WTC11 (cell line): ENCODE measurements at regions not wholly inside any gene's neighbourhood (a gene's known extent, or its start where the extent isn't known, plus 50 kb on each side); places are given as distances from the start of the nearest gene placed in this dataset.
"Not testable (repeated sequence)": the region's sequence is repeated elsewhere in the genome, so short reads cannot be mapped to it uniquely, and the experiment has no call there.

ENCODE experiments used
- ATAC-seq: fragments of 200-7000 bp; cut with Tn5 transposase; 2 replicates; pipeline ENCODE4 v1.10.0; 2021; ENCODE audit warnings: mild to moderate bottlenecking, moderate library complexity
- CTCF ChIA-PET: fragments of 300-600 bp; sonication (Branson Sonifier 250); formaldehyde crosslinking; loops from one replicate; lab custom pipeline; 2021; ENCODE audit warnings: antibody characterized with exemption; lab: Charles Lee
- POLR2A ChIA-PET: fragments of 350-600 bp; sonication (Branson Sonifier 250); formaldehyde crosslinking; loops from one replicate; lab custom pipeline; 2021; ENCODE audit warnings: antibody characterized with exemption; lab: Charles Lee
- DNase-seq: peaks from one replicate; pipeline ENCODE4 v3.0.0; 2021; ENCODE audit warnings: low spot score
- H3K27ac Mint-ChIP-seq: 2 replicates; pipeline ENCODE4 v1.8.0; 2021; ENCODE audit warnings: mixed read lengths
- H3K27me3 Mint-ChIP-seq: 2 replicates; pipeline ENCODE4 v1.8.0; 2021; ENCODE audit warnings: low read depth, mild to moderate bottlenecking, moderate library complexity, mixed read lengths
- H3K36me3 Mint-ChIP-seq: 2 replicates; pipeline ENCODE4 v1.8.0; 2021; ENCODE audit warnings: mixed read lengths
- H3K4me1 Mint-ChIP-seq: 2 replicates; pipeline ENCODE4 v1.8.0; 2022; ENCODE audit warnings: mixed read lengths
- H3K4me3 Mint-ChIP-seq: 2 replicates; pipeline ENCODE4 v1.8.0; 2021; ENCODE audit warnings: mild to moderate bottlenecking, moderate library complexity, mixed read lengths
- H3K9me3 Mint-ChIP-seq: 2 replicates; pipeline ENCODE4 v1.8.0; 2021; ENCODE audit warnings: mixed read lengths
- ATF1 ChIP-seq: sonication (generic); formaldehyde crosslinking; IDR thresholded peaks from 2 replicates; pipeline ENCODE4 v1.8.1; 2023; ENCODE audit warnings: mild to moderate bottlenecking, moderate library complexity, missing genetic modification reagents
- CBFB ChIP-seq: sonication (generic); formaldehyde crosslinking; IDR thresholded peaks from 2 replicates; pipeline ENCODE4 v1.8.1; 2022; ENCODE audit warnings: mild to moderate bottlenecking, low read depth, missing genetic modification reagents
- CREB1 ChIP-seq: sonication (generic); formaldehyde crosslinking; IDR thresholded peaks from 2 replicates; pipeline ENCODE4 v1.8.0; 2023; ENCODE audit warnings: mild to moderate bottlenecking, missing genetic modification reagents
- CTCF ChIP-seq: fragments of 200-600 bp; IDR thresholded peaks from 2 replicates; pipeline ENCODE4 v1.8.0; 2022; ENCODE audit warnings: antibody characterized with exemption
- E2F5 ChIP-seq: sonication (generic); formaldehyde crosslinking; IDR thresholded peaks from 2 replicates; pipeline ENCODE4 v1.8.1; 2022; ENCODE audit warnings: mild to moderate bottlenecking, moderate library complexity, missing genetic modification reagents
- ELF4 ChIP-seq: sonication (generic); formaldehyde crosslinking; IDR thresholded peaks from 2 replicates; pipeline ENCODE4 v1.8.1; 2022; ENCODE audit warnings: low read depth, mild to moderate bottlenecking, moderate library complexity, missing genetic modification reagents
- ERG ChIP-seq: fragments of 250-450 bp; sonication (Bioruptor Pico); IDR thresholded peaks from 2 replicates; pipeline ENCODE4 v1.8.0; 2021; ENCODE audit warnings: mild to moderate bottlenecking
- ETV6 ChIP-seq: sonication (generic); formaldehyde crosslinking; IDR thresholded peaks from 2 replicates; pipeline ENCODE4 v1.8.1; 2022; ENCODE audit warnings: mild to moderate bottlenecking, missing genetic modification reagents
- FOXJ3 ChIP-seq: sonication (generic); formaldehyde crosslinking; IDR thresholded peaks from 2 replicates; pipeline ENCODE4 v1.9.0; 2021; ENCODE audit warnings: missing genetic modification reagents, mild to moderate bottlenecking, borderline replicate concordance
- FOXK1 ChIP-seq: sonication (generic); formaldehyde crosslinking; IDR thresholded peaks from 2 replicates; pipeline ENCODE4 v1.8.0; 2022; ENCODE audit warnings: mild to moderate bottlenecking, moderate library complexity, missing genetic modification reagents
- GABPB1 ChIP-seq: sonication (generic); formaldehyde crosslinking; IDR thresholded peaks from 2 replicates; pipeline ENCODE4 v1.8.1; 2023; ENCODE audit warnings: mild to moderate bottlenecking, missing genetic modification reagents
- GRHL2 ChIP-seq: fragments of 250-450 bp; sonication (Bioruptor Pico); IDR thresholded peaks from 2 replicates; pipeline ENCODE4 v1.8.0; 2022; ENCODE audit warnings: mild to moderate bottlenecking, moderate library complexity; ENCODE audit not compliant: insufficient replicate concordance, severe bottlenecking
- GTF2I ChIP-seq: fragments of 250-450 bp; sonication (Bioruptor Pico); conservative IDR thresholded peaks from 2 replicates; pipeline ENCODE4 v1.4.0; 2021; ENCODE audit warnings: mild to moderate bottlenecking
- IRF2 ChIP-seq: sonication (generic); formaldehyde crosslinking; IDR thresholded peaks from 2 replicates; pipeline ENCODE4 v1.8.0; 2022; ENCODE audit warnings: low read depth, missing genetic modification reagents, borderline replicate concordance
- JUN ChIP-seq: sonication (generic); formaldehyde crosslinking; IDR thresholded peaks from 2 replicates; pipeline ENCODE4 v1.8.0; 2023; ENCODE audit warnings: mild to moderate bottlenecking, missing genetic modification reagents
- NFYB ChIP-seq: sonication (generic); formaldehyde crosslinking; conservative IDR thresholded peaks from 2 replicates; pipeline ENCODE4 v1.8.0; 2022; ENCODE audit warnings: low read depth, missing genetic modification reagents
- SMAD4 ChIP-seq: sonication (generic); formaldehyde crosslinking; IDR thresholded peaks from 2 replicates; pipeline ENCODE4 v1.8.0; 2022; ENCODE audit warnings: mild to moderate bottlenecking, missing genetic modification reagents
- TEAD4 ChIP-seq: sonication (generic); formaldehyde crosslinking; IDR thresholded peaks from 2 replicates; pipeline ENCODE4 v1.8.0; 2022; ENCODE audit warnings: mild to moderate bottlenecking, missing genetic modification reagents
- USF2 ChIP-seq: sonication (generic); formaldehyde crosslinking; IDR thresholded peaks from 2 replicates; pipeline ENCODE4 v1.8.1; 2023; ENCODE audit warnings: mild to moderate bottlenecking, missing genetic modification reagents, moderate library complexity
- ZNF396 ChIP-seq: fragments of 250-450 bp; sonication (Bioruptor Pico); IDR thresholded peaks from 2 replicates; pipeline ENCODE4 v1.8.0; 2021; ENCODE audit warnings: mild to moderate bottlenecking, moderate library complexity, borderline replicate concordance
- TF ChIP-seq, protein P1 (sequence below): sonication (generic); formaldehyde crosslinking; IDR thresholded peaks from 2 replicates; pipeline ENCODE4 v1.8.0; 2022; ENCODE audit warnings: mild to moderate bottlenecking, missing genetic modification reagents
- TF ChIP-seq, protein P2 (sequence below): sonication (generic); formaldehyde crosslinking; IDR thresholded peaks from 2 replicates; pipeline ENCODE4 v1.8.1; 2022; ENCODE audit warnings: mild to moderate bottlenecking, missing genetic modification reagents, moderate library complexity, borderline replicate concordance

DNA sequence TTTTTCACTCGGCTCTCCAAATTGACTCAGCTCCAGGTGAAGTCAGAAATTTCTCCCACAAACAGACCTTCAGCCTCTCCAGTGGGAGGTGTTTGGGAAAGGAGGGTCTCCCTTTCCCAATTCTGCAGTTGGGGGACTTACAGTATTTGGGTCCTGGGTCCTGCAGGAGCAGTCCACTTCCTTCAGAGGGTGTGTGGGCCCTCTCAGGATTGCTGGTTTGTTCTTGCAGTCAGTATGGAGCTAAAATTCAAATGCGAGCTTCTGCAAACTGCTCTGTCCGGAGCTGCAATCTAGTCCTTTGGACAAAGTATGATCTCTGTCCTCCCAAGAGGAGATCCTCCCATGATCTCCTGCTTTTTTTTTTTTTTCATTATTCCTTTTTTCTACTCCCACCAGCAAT lies 87.9 kb upstream of the MSTN start:
- POLR2A ChIA-PET = interaction anchor here (0.6 kb wide), 1 partner anchor 1528 kb away, joined by 7 read pairs; no protein-coding TSS in a partner anchor
- H3K9me3 Mint-ChIP-seq = peaks cover 21% of the 10 kb centered on the region
- CTCF ChIA-PET = interaction anchor here (1.0 kb wide), 1 partner anchor 169 kb away, joined by 3 read pairs; the partner anchor contains the start of gene HIBCH
- DNase-seq = no peak
- H3K27me3 Mint-ChIP-seq = no peaks in the 10 kb centered on the region
- H3K4me1 Mint-ChIP-seq = peaks cover 15% of the 10 kb centered on the region
- peaks cover 7% of the 10 kb centered on the region for H3K36me3 Mint-ChIP-seq
- no peak overlapping the region for H3K4me3 Mint-ChIP-seq
- H3K27ac Mint-ChIP-seq = no peak overlapping the region
- TF ChIP-seq, protein P1, sequence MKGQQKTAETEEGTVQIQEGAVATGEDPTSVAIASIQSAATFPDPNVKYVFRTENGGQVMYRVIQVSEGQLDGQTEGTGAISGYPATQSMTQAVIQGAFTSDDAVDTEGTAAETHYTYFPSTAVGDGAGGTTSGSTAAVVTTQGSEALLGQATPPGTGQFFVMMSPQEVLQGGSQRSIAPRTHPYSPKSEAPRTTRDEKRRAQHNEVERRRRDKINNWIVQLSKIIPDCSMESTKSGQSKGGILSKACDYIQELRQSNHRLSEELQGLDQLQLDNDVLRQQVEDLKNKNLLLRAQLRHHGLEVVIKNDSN = no peak
- TF ChIP-seq, protein P2, sequence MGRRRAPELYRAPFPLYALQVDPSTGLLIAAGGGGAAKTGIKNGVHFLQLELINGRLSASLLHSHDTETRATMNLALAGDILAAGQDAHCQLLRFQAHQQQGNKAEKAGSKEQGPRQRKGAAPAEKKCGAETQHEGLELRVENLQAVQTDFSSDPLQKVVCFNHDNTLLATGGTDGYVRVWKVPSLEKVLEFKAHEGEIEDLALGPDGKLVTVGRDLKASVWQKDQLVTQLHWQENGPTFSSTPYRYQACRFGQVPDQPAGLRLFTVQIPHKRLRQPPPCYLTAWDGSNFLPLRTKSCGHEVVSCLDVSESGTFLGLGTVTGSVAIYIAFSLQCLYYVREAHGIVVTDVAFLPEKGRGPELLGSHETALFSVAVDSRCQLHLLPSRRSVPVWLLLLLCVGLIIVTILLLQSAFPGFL (CRISPR knock-in tag) = no peak
- TF ChIP-seq GTF2I (no peak), E2F5 (CRISPR knock-in tag) (no peak), FOXJ3 (no peak), ETV6 (CRISPR knock-in tag) (no peak), IRF2 (CRISPR knock-in tag) (no peak), NFYB (CRISPR knock-in tag) (no peak), CTCF (no peak), SMAD4 (CRISPR knock-in tag) (no peak), CBFB (CRISPR knock-in tag) (no peak), TEAD4 (CRISPR knock-in tag) (no peak)
- ATAC-seq = peak; percentile 81

- ChIA-PET CTCF (interaction anchor here (0.6 to 1.0 kb wide), 4 partner anchors 21 to 170 kb away, joined by 3 read pairs; partner anchors contain the start of gene HIBCH), POLR2A (no interaction called here)
- peak overlapping the region; percentile 51; the same call in 1 of the 2 replicates for H3K27ac Mint-ChIP-seq
- no peaks in the 10 kb centered on the region for H3K27me3 Mint-ChIP-seq
- ATAC-seq = peak; percentile 69
- TF ChIP-seq GRHL2 (CRISPR knock-in tag) (no peak), ELF4 (CRISPR knock-in tag) (no peak), GABPB1 (CRISPR knock-in tag) (no peak)
- DNase-seq = no peak
- peaks cover 7% of the 10 kb centered on the region for H3K36me3 Mint-ChIP-seq
- peaks cover 15% of the 10 kb centered on the region for H3K4me1 Mint-ChIP-seq
- peaks cover 21% of the 10 kb centered on the region for H3K9me3 Mint-ChIP-seq
- no peak overlapping the region for H3K4me3 Mint-ChIP-seq
Measured at GRCh38 chr2:190149908-190150307, 87.4 kb upstream of the MSTN start.

DNA sequence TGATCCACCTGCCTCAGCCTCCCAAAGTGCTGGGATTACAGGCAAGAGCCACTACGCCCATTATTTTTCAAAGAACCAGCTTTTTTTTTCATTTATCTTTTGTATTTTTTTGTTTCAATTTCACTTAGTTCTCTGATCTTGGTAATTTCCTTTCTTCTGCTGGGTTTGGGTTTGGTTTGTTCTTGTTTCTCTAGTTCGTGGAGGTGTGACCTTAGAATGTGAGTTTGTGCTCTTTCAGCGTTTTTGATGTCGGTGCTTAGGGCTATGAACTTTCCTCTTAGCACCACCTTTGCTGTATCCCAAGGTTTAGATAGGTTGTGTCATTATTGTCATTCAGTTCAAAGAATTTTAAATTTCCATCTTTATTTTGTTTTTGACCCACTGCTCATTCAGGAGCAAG lies 86.7 kb upstream of the MSTN start:
- no peak for TF ChIP-seq JUN (CRISPR knock-in tag)
- no peak for TF ChIP-seq FOXK1 (CRISPR knock-in tag)
- TF ChIP-seq CREB1 = no peak
- TF ChIP-seq USF2 (CRISPR knock-in tag) = no peak
- no peak for TF ChIP-seq ZNF396 (CRISPR knock-in tag)
- TF ChIP-seq ERG (CRISPR knock-in tag) = no peak
- TF ChIP-seq ATF1 (CRISPR knock-in tag) = no peak
- TF ChIP-seq, all 79 proteins: peak for 0
- Mint-ChIP-seq H3K27me3 (no peaks in the 10 kb centered on the region), H3K4me3 (no peak overlapping the region), H3K9me3 (peaks cover 24% of the 10 kb centered on the region), H3K4me1 (peaks cover 15% of the 10 kb centered on the region), H3K27ac (no peak overlapping the region), H3K36me3 (peaks cover 7% of the 10 kb centered on the region)
- no peak for DNase-seq
- CTCF ChIA-PET = no interaction called here
- no peak for ATAC-seq
- POLR2A ChIA-PET = no interaction called here

DNA sequence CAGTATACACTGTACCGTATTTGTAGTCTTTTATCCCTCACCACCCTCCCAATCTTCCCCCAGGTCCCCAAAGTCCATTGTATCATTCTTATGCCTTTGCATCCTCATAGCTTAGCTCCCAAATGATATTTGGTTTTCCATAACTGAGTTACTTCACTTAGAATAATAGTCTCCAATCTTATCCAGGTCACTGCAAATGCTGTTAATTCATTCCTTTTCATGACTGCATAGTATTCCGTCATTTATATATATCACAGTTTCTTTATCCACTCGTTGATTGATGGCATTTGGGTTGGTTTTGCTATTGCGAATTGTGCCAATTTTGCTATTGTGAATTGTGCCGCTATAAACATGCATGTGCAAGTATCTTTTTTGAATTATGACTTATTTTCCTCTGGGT lies 83.6 kb upstream of the MSTN start:
- H3K4me3 Mint-ChIP-seq, H3K27me3 Mint-ChIP-seq, POLR2A ChIA-PET, H3K27ac Mint-ChIP-seq, ATAC-seq, CTCF ChIA-PET, DNase-seq: not testable (repeated sequence)
- Mint-ChIP-seq H3K9me3 (peaks cover 47% of the 10 kb centered on the region), H3K4me1 (peaks cover 15% of the 10 kb centered on the region), H3K36me3 (peaks cover 19% of the 10 kb centered on the region)

GRCh38 chr2:190140474-190140873 lies 77.9 kb upstream of the MSTN start:
- ATAC-seq, CTCF ChIA-PET, H3K4me3 Mint-ChIP-seq, POLR2A ChIA-PET, H3K27me3 Mint-ChIP-seq, DNase-seq, H3K4me1 Mint-ChIP-seq, H3K27ac Mint-ChIP-seq: not testable (repeated sequence)
- Mint-ChIP-seq H3K9me3 (peaks cover 80% of the 10 kb centered on the region), H3K36me3 (peaks cover 43% of the 10 kb centered on the region)
